ENCODE measurements at regions not wholly inside any gene's neighbourhood (a gene's known extent, or its start where the extent isn't known, plus 50 kb on each side); places are given as distances from the start of the nearest gene placed in this dataset.

DNA sequence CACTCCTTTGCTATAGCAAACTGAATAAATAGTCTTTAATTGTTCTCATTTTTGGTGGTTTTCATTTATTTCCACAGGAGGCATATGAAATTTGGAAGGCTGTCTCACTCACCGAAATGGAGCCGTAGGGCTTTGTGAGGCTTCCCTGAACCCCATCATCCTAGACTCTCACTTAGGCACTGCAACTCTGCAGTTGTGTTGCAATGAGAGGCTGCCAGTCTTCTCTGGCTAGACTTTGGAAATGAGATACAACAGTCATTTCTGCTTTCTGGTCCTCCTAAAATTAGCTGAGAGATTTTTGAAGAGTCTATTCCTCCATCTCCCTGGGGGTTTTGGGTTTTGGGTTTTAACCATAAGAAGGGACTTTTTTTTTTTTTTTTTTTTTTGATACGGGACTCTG, 146.5 kb downstream of the SH3BGRL start:
- TF ChIP-seq EZH2 (IDR thresholded peaks at IDR 0.05; ENCODE audit: low read length, missing control alignments): no peak
- TF ChIP-seq, protein P1, sequence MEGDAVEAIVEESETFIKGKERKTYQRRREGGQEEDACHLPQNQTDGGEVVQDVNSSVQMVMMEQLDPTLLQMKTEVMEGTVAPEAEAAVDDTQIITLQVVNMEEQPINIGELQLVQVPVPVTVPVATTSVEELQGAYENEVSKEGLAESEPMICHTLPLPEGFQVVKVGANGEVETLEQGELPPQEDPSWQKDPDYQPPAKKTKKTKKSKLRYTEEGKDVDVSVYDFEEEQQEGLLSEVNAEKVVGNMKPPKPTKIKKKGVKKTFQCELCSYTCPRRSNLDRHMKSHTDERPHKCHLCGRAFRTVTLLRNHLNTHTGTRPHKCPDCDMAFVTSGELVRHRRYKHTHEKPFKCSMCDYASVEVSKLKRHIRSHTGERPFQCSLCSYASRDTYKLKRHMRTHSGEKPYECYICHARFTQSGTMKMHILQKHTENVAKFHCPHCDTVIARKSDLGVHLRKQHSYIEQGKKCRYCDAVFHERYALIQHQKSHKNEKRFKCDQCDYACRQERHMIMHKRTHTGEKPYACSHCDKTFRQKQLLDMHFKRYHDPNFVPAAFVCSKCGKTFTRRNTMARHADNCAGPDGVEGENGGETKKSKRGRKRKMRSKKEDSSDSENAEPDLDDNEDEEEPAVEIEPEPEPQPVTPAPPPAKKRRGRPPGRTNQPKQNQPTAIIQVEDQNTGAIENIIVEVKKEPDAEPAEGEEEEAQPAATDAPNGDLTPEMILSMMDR (conservative IDR thresholded peaks at IDR 0.05 in 1 of 2, IDR thresholded peaks at IDR 0.05 in 1 of 2; ENCODE audit: low read depth in 1 of 2, low read length in 2 of 2): no peak
